ENCODE measurements at regions not wholly inside any gene's neighbourhood (a gene's known extent, or its start where the extent isn't known, plus 50 kb on each side); places are given as distances from the start of the nearest gene placed in this dataset.

DNA sequence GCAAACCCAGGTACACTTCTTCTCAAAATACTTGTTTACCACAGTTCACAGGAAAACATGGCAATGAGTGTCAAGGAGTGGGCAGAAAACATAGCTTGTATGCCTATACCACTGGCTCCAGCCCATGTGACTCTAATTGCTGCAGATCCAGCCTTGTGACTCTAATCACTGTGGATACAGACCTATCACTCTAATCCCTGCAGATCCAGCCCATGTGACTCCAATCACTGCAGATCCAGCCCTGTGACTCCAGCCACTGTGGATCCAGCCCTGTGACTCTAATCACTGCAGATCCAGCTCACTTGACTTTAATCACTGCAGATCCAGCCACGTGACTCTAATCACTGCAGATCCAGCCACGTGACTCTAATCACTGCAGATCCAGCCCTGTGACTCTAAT is 366.3 kb upstream of the IRX4 start:
- no peak for DNase-seq (ENCODE audit: low spot score)

GRCh38 chr5:2242539-2242938 is 359.8 kb upstream of the IRX4 start:
- DNase-seq (ENCODE audit: low spot score): no peak

DNA sequence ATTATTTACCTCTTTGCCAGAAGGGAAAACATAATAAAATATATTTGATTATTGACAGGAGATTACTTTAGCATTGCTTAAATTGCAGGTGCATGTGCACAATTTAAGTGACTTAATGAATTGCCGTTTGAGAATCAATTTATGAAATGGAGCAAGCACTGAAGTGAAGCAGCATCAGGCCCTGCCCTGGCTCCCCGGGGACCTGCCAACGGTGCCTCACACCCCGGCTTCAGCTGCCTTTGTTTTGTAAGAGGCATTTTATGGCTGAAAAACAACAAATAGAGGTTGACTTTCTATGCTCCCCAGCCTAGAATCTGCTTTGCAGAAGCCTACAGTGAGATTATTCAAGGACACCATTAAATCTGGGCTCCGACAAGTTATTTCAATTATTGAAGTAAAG is 359.1 kb upstream of the IRX4 start:
- DNase-seq (ENCODE audit: low spot score): no peak

DNA sequence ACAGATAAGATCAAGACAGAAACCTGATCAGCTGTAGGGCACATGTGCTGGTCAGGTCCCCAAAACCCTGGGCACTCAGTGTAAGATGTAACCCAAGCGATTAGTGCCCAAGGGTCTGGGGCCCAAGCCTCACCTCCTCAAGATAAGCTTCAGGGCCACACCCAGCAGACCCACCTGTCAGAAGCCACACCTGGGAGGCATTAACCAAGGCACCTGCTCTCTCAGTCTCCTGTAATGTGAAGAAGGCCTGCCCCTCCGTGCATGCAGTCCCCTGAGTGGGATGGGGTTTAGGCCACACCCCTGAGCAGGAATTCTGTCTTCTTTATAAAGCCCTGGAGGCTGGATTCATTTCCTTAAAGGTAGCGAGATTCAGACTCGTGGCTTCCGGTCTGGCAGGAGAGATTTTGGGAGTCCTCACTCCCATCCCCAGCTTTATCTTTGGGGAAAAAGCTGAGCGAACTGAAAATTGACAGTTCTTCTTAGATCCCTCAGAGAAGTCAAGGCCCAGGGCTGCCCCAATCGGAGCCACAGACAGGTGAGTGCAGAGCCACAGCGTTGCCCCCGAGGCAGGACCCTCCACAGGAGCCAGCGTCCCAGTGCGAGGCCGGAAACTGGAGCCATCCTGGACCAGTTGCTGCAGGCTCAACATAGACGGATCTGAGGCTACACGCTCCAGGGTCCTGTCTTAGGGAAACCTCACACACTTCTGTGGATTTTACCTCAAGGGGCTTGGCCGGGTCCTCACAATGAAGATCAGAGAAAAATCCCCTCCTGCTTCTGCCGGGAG is 357.6 kb upstream of the IRX4 start:
- DNase-seq (ENCODE audit: low spot score): no peak

- no peak for DNase-seq (ENCODE audit: low spot score)
Measured at GRCh38 chr5:2239201-2239910, 356.6 kb upstream of the IRX4 start.

DNA sequence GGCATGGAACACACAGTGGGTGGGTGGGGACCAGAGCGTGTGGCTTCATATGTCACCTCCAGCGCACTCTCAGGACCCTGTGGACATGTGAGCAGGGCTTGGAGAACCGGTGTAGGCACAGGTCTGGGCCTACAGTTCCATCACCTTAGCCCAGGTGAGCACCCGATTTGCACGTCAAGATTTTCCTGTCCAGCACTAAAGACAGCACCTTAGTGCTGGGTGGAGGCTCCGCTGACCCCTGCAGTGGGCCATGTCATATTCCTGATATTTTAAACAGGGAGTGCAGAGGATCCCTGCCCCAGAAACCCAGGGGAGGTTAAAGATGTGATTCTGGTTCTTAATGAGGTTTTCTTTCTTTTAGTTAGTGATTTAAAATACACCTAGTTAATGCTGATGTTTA is 356.0 kb upstream of the IRX4 start:
- DNase-seq (ENCODE audit: low spot score): no peak

- DNase-seq (ENCODE audit: low spot score): no peak
Measured at GRCh38 chr5:2227433-2227832, 344.7 kb upstream of the IRX4 start.

DNA sequence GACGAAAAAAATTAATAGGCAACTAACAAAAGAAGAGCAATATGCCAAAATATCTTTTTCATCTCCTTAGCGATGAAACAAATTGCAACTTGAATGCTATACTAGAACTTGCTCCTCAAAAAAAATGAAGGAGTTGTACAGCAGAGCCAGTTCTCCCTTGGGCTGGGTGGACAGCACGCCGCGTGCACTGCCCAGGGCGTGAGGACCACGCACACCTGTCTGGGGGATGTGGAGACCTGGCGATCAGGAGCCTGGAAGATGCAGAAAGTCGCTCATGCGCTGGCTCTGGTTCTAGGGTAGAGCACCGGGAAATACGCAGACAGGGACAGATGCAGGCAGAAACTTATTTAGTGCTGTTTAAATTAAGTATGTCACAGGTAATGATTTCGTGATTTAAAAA is 342.0 kb upstream of the IRX4 start:
- DNase-seq (ENCODE audit: low spot score): no peak

DNA sequence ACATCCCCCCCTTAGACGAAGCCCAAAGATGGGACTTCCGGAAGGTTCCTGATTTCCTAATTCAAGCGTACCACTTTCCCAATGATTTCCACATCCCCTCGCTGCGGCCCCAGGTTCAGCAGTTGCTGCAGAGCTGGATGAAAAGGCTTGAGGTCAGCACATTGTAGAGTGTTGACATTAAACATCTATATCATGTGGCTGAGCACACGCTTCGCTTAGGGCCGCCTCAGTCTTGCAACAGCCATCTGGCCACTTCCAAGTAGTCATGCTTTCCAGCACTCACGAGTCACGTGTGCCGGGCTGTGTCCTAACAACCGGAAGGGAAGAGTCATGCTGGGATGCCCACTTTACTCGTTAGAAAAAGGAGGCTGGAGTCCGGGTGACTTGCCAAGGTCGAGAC is 340.6 kb upstream of the IRX4 start:
- no peak for DNase-seq (ENCODE audit: low spot score)

- DNase-seq (ENCODE audit: low spot score): no peak
Measured at GRCh38 chr5:2222246-2222992, 339.7 kb upstream of the IRX4 start.

DNA sequence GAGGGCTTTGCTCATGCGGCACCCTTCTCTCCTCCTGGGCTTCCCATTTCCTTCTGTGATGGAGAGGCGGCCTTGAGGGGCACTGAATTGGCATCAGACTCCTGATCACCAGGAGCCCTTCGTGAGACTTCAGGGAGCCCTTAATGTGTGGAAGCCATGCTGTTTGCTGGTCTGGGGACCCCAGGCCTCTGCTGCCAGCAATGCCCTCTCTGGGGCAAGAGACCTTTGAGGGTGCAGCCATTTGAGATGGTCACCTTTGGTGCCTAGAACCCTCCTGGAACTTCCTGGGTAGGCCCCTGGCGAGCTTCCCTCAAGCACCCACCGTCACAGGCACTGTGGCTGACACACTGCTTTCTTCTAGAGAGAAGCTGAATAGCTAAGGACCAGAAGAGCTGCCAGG is 338.7 kb upstream of the IRX4 start:
- no peak for DNase-seq (ENCODE audit: low spot score)

DNA sequence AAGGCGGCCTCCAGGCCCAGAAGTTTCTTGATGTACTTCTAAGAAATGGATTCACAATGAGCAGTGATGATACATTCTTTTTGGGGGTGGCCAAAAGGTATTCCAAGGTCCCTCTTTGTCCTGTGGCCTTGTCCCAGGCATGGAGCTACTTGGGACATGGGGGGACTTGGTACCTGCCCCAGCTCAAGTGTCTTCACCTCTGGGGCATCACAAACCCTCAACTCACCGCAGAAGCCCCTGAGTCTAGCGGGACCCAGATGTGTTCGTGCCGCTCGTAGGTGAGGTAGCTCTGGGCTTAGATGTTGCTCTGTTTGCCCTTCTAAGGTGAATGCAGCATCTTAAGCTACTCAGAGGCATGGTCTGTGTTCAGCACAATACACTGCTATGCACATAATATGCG is 338.0 kb upstream of the IRX4 start:
- no peak for DNase-seq (ENCODE audit: low spot score)

GRCh38 chr5:2219149-2219776 is 336.5 kb upstream of the IRX4 start:
- DNase-seq (ENCODE audit: low spot score): no peak

DNA sequence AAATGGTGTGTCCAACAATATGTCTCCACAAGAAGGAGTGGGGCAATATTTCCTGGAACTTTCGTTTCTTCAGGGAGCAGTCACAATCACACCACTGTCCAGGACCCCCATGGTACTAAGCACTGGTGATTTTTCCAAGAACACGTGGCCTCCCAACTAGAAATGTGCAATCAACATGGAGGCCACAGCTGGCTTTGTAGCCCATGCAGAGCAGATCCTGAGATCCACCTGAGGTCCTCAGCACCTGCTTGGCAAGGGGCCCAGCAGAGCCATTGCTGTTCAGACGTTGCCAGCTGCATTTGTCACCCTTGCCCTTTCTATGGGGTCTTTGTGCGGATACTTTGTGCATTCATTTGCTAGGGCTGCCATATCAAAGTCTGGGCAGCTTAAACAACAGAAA is 334.5 kb upstream of the IRX4 start:
- no peak for DNase-seq (ENCODE audit: low spot score)

- DNase-seq (ENCODE audit: low spot score): no peak
Measured at GRCh38 chr5:2214910-2215590, 332.3 kb upstream of the IRX4 start.

DNA sequence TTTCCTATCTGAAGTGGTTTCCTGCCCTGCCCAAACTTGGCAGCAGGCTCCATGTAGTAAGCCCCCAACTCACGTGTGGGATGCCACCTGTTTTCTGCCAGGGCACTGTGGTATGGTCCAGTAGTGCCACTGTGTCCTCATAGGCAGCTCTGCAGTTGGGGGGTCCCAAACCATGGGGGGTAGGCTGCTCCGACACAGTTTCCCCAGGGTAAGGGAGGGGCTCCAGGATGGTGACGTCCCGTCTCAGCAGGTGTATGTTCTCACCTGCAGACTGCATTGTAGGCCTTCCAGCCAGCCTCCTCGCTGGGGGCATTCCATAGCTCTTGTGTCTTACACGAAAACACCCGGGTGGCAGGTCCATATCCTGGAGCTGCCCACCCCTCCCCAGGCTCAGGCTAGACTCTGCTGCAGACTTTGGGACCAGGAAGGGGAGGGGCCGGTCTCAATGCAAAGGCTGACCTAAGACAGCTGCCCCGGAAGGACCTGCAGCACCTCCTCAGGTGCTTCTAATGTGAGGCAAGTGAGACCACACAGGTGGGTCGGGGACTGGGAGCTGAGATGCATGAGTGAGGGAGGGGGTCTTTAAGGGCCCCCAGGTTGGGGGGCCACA is 330.5 kb upstream of the IRX4 start:
- DNase-seq (ENCODE audit: low spot score): no peak

- DNase-seq (ENCODE audit: low spot score): no peak
Measured at GRCh38 chr5:2212481-2212880, 329.8 kb upstream of the IRX4 start.

GRCh38 chr5:2208239-2208544 is 325.5 kb upstream of the IRX4 start:
- DNase-seq (ENCODE audit: low spot score): no peak

DNA sequence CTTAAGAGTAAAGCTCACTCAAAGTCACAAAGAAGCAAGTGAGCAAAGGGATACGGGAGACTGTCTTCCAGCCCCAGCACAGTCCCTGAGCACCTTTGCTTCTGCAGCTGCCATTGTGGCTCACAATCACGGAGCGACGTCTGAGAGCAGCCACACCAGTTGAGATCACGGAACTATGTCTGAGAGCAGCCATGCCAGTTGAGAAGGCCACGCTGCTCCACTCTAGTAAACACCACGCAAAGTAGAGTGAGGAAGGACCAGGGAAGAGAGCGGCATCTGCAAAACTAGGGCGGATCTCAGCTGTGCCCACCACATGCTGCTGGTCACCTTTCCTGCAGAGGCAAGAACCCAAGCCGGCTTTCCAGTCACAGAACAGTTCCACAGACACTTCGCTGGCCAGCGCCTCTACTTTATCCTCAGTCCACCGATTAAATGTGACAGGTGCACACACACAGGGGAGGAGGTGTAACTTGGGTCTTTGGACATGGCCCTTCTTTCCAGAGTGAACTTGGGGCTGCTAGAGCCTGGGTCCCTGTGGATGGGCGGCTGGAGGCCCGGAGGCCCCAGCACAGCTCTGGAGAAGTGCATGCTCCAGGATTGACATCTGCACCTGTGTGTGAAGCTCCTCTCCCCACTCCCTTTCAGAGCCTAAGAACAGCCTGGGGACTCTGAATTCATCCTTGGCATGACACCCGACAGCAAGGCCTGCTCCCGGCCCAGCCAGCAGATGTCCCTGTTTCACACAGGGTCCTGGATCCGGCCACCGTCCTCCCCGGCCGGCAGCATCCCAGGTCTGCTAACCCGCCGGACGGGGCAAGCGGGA is 324.9 kb upstream of the IRX4 start:
- DNase-seq (ENCODE audit: low spot score): peak; percentile 3

DNA sequence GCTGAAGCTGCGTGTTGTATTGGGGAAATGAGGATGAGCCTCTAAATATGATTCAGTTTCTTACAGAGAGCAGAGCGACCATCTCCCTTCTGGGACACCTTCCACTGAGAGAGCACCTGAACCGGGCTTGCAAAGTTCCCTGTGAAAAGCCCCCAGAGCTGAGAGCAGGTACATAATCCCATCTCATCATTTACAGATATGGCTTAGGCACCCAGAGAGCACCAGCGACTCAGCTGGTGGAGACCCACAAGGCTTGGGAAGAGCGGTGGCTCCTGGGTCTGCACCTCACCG is 324.3 kb upstream of the IRX4 start:
- no peak for DNase-seq (ENCODE audit: low spot score)
